H1 (cell line): ENCODE measurements at regions not wholly inside any gene's neighbourhood (a gene's known extent, or its start where the extent isn't known, plus 50 kb on each side); places are given as distances from the start of the nearest gene placed in this dataset.

Source experiments
- ASH2L ChIP-seq: fragments of 200-600, 300-600 bp; sonication (generic); IDR thresholded peaks from one replicate; pipeline ENCODE4 v1.7.1; 2017; ENCODE audit warnings: low read length
- BRCA1 ChIP-seq: IDR thresholded peaks from 2 replicates; pipeline ENCODE4 v1.6.1; 2012; ENCODE audit warnings: low read depth, low read length, improper control_type of control experiment
- CEBPB ChIP-seq: IDR thresholded peaks from 2 replicates; pipeline ENCODE4 v1.6.1; 2012; ENCODE audit warnings: low read depth, low read length
- CHD1 ChIP-seq: IDR thresholded peaks from 2 replicates; pipeline ENCODE4 v1.6.1; 2012; ENCODE audit warnings: low read depth, low read length, improper control_type of control experiment
- CTCF ChIP-seq, 3 experiments: IDR thresholded peaks; 1 replicate in 2 of 3; 2 replicates in 1 of 3; pipeline versions ENCODE4 v1.5.1 to v1.6.1; 2011; ENCODE audit warnings: low read length in 3 of 3, mild to moderate bottlenecking in 3 of 3, inconsistent platforms in 2 of 3, low read depth in 1 of 3, moderate library complexity in 1 of 3; ENCODE audit not compliant: insufficient read depth in 1 of 3; ENCODE audit errors: control extremely low read depth in 1 of 3
- EZH2 ChIP-seq: fragments of 200-600 bp; sonication (generic); IDR thresholded peaks from 2 replicates; pipeline ENCODE4 v1.7.1; 2012; ENCODE audit warnings: low read depth, mild to moderate bottlenecking, moderate library complexity, low read length, inconsistent platforms; ENCODE audit not compliant: severe bottlenecking
- MAFK ChIP-seq: IDR thresholded peaks from 2 replicates; pipeline ENCODE4 v1.6.1; 2012; ENCODE audit warnings: low read depth, mild to moderate bottlenecking, improper control_type of control experiment, low read length
- POLR2A ChIP-seq, 2 experiments: IDR thresholded peaks; 1 replicate in 1 of 2; 2 replicates in 1 of 2; pipeline ENCODE4 v1.6.1; 2011; ENCODE audit warnings: low read depth in 2 of 2, low read length in 2 of 2, mild to moderate bottlenecking in 2 of 2; ENCODE audit errors: control extremely low read depth in 1 of 2
- POLR2AphosphoS5 ChIP-seq: IDR thresholded peaks from 2 replicates; pipeline ENCODE4 v1.6.1; 2011; ENCODE audit warnings: low read depth, low read length
- SP1 ChIP-seq: IDR thresholded peaks from 2 replicates; pipeline ENCODE4 v1.6.1; 2011; ENCODE audit warnings: low read depth, low read length

- no peak for TF ChIP-seq POLR2AphosphoS5
- no peak for TF ChIP-seq CTCF (IDR thresholded peaks at IDR 0.05; ENCODE audit: control extremely low read depth in 1 of 3, insufficient read depth in 1 of 3, low read depth in 1 of 3, low read length in 3 of 3)
- no peak for TF ChIP-seq SP1
- no peak for TF ChIP-seq POLR2A (IDR thresholded peaks at IDR 0.05; ENCODE audit: control extremely low read depth in 1 of 2, low read depth in 2 of 2, low read length in 2 of 2)
- TF ChIP-seq EZH2 = no peak
- TF ChIP-seq BRCA1 = no peak
- TF ChIP-seq CHD1 = no peak
- no peak for TF ChIP-seq CEBPB
- no peak for TF ChIP-seq MAFK
- TF ChIP-seq ASH2L = no peak
Measured at GRCh38 chr1:25145775-25146393, 86.4 kb downstream of the SYF2 start.
